HG03066 (cell line): ENCODE measurements at regions not wholly inside any gene's neighbourhood (a gene's known extent, or its start where the extent isn't known, plus 50 kb on each side); places are given as distances from the start of the nearest gene placed in this dataset.
A peak's percentile ranks its signal among the peaks of the same experiment; 100 is the strongest.
"Not testable (repeated sequence)": the region's sequence is repeated elsewhere in the genome, so short reads cannot be mapped to it uniquely, and the experiment has no call there.

ENCODE experiments used
- ATAC-seq: cut with Tn5 transposase; IDR thresholded peaks from one replicate; pipeline ENCODE4 v1.9.1; 2021; ENCODE audit warnings: low read depth; ENCODE audit not compliant: unreplicated experiment

- no peak for ATAC-seq
These were observed 1795.7 kb upstream of the PIK3C3 start for GRCh38 chr18:40159141-40160017.

GRCh38 chr18:40157120-40157519 lies 1797.9 kb upstream of the PIK3C3 start:
- no peak for ATAC-seq

DNA sequence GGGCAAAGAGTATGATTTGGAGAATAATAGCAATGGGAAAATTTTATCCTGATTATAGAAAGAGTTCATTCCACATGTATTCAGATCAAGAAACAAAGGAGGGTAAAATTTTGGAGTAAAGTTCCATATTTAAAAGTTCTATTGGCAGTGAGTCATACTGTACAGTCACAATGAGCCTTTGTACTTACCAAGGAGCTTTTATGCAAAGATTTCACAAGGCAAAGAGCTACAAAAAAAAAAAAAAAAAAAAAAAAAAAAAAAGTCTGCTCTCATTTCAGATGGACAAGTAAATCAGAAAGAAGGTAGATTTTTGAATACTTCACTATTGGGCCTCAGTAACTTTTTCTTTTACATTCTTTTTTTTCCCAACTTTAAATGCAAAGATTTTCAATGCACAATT lies 1802.2 kb upstream of the PIK3C3 start:
- ATAC-seq = no peak

DNA sequence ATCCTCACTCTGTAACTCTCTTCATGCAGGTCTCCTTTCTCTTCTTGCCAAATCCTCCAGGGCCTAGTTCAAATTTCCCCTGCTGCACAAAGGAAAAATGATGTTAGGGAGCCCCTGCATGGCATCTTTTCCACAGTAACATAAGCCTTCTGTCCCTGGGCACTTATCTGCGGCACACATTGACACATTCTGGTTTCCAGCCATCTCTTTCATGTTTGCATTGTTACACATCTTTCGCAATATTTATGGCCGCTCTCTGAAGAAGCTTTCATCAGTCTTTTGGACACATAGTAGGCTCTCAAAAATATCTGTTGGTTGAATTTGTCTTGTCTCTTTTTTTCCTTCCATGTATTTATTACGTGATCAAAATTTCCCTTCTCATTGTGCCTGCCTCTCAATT lies 1806.1 kb upstream of the PIK3C3 start:
- ATAC-seq = no peak

DNA sequence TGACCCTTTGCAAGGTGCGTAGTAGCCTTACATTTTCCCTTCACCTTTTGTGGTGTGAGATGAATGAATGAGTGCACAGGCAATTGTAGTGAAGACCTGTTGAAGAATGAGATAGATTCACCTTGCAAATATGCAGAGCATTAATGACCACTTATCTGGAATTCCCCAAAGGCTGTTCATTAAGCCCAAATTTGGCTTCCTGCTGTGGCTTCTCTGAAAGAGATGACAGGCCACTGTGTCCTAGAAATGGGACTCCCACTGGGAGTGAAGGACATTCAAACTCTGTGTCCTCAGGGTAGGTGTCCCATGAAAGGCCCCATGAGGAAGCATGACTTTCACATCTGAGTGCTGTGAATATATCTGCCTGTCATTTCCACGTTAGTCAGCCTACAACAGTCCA lies 1821.8 kb upstream of the PIK3C3 start:
- no peak for ATAC-seq

DNA sequence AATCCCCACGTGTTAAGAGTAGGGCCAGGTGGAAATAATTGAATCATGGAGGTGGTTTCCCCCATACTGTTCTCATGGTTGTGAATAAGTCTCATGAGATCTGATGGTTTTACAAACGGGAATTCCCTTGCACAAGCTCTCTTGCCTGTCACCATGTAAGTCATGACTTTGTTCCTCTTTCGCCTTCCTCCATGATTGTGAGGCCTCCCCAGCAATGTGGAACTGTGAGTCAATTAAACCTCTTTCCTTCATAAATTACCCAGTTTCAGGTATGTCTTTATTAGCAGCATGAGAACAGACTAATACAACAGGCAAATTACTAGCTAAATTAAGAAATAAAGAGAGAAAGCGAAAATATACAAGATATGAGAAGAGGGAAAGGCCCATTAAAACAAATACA lies 1822.6 kb upstream of the PIK3C3 start:
- ATAC-seq = not testable (repeated sequence)

GRCh38 chr18:40124107-40124506 lies 1830.9 kb upstream of the PIK3C3 start:
- no peak for ATAC-seq

GRCh38 chr18:40120796-40121391 lies 1834.1 kb upstream of the PIK3C3 start:
- no peak for ATAC-seq

- no peak for ATAC-seq
These were observed 1834.7 kb upstream of the PIK3C3 start for GRCh38 chr18:40120356-40120755.

GRCh38 chr18:40119581-40119980 lies 1835.5 kb upstream of the PIK3C3 start:
- not testable (repeated sequence) for ATAC-seq

GRCh38 chr18:40110455-40110854 lies 1844.6 kb upstream of the PIK3C3 start:
- ATAC-seq = no peak

- ATAC-seq = peak; percentile 51
These were observed 1845.6 kb upstream of the PIK3C3 start for GRCh38 chr18:40109252-40110049.

DNA sequence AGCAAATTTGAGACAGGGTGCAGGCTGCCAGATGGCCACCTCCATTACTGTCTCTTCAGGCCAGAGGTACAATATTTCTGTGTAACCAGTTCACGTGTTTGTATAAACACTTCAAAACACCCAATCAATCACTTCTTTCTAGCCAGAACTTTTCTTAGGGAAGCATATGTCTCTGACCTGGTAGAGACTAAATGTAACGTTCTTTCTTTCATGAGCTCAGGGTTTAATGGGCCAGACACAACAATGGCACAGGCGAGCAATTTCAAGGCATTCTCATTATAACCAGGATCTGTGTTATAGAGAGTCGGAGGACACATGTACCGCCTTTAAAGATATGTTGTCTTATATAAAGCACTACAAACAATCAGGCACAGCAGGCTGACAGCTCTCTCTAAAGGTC lies 1846.4 kb upstream of the PIK3C3 start:
- no peak for ATAC-seq

DNA sequence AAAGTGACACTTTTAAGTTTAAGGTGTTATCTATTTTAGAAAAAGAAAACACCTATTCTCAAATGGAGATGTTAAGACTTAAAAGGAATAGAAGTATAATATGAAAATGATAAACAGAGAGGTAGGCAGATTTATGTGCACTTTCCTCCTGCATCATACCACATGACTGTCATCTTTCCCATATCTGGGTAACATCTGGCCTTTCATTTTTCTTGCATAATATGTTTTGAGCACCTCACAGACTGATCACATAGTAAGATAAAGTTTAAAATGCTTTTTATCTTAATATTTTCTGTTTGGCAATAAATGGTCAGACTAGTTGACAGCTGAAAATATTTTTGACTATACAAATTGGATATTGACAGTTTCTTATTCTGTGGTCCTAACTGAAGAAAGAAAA lies 1852.1 kb upstream of the PIK3C3 start:
- no peak for ATAC-seq

DNA sequence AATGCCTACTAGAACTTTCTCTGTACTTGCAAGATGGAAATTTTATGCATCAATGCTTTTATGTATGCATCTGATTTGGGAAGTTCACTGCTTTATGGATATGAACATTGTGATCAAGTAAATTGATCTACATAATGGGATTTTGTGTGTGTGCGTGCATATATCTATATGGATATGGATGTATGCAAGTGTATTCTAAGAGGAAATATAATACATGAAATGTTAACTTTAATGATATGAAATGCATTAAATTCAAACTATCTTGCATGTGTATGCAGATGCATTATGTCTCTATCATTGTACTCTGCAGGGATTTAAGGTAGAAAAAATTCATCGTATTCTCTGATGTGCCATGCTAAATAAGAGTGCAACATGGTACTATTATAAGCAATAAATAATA lies 1855.4 kb upstream of the PIK3C3 start:
- ATAC-seq = no peak

DNA sequence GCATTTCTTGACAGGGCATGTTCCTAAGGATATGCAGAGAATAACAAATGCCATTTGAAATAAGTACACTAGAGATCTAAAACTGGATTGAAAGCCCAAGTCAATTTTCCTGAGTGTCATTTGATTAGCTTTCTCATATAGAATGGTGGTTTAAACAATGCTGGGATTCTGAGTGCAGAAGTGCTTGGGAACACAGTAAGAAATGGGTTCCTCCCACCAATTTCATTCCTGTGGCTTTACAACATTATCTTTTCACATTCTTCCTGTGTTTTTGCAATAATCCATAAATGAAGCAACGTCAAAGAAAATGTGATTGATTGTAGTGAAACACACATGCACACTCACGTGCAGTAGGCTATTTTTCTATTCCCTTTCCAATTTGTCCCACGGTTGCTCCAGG lies 1858.4 kb upstream of the PIK3C3 start:
- ATAC-seq = no peak

GRCh38 chr18:40094441-40094840 lies 1860.6 kb upstream of the PIK3C3 start:
- no peak for ATAC-seq

GRCh38 chr18:40088130-40088529 lies 1866.9 kb upstream of the PIK3C3 start:
- ATAC-seq = no peak

DNA sequence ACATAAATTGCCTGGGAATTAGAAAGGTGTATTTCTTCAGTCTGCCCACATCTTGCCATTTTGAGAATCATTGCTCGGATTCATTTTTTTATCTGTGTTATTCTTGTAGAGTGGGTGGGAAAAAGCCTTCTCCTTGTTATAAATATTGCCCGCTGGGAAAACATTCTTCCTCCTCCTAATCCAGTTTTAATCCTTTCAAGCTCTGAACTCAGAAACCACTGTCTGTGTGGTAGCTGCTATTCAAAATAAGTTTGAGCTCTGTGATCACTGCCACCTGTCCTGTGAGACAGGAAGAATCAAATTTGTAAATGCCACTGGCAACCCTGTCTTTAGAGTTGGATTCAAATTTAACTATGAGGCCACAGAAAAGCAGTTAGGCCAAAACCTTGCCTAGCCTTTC lies 1875.2 kb upstream of the PIK3C3 start:
- no peak for ATAC-seq

- no peak for ATAC-seq
These were observed 1879.4 kb upstream of the PIK3C3 start for GRCh38 chr18:40075616-40076015.

DNA sequence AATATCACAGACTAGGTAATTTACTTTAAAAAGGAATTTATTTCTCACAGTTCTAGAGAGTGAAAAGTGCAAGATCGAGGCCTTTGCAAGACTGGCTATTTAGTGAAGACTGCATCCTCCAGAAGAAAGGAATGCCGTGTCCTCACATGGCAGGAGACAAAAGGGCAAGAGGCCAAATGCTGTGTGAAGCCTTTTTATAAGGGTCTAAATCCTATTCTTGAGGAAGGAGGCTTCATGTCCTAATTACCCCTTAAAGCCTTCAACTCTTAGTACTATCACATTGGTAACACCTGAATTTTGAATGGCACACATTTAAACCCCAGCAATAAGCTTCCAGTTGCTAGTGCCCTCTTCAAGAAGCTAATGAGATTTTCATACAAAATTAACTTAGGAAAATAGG lies 1882.3 kb upstream of the PIK3C3 start:
- no peak for ATAC-seq
